ENCODE measurements at regions not wholly inside any gene's neighbourhood (a gene's known extent, or its start where the extent isn't known, plus 50 kb on each side); places are given as distances from the start of the nearest gene placed in this dataset.

DNA sequence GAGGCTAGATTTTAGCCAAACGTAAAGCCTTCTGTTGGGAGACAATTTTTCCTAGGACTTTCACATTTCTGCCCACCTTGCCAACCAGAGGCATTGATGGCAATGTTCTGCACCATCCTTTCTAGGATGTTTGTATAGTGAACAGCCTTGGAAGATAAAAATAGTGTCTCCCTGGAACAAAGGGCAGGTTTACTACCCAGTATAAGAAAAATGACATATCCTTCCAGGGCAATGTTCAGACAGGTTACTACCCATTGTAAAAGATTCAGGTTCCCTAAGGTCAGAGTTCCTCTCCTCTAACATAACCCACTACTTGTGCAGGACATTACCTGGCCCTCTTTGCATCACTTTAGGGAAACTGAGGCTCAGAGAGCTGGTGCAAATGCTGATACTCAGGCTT, 248.2 kb upstream of the VEPH1 start:
- TF ChIP-seq EZH2 (IDR thresholded peaks at IDR 0.05; ENCODE audit: borderline replicate concordance, low read depth, low read length, severe bottlenecking), result no peak
- TF ChIP-seq, protein P1, sequence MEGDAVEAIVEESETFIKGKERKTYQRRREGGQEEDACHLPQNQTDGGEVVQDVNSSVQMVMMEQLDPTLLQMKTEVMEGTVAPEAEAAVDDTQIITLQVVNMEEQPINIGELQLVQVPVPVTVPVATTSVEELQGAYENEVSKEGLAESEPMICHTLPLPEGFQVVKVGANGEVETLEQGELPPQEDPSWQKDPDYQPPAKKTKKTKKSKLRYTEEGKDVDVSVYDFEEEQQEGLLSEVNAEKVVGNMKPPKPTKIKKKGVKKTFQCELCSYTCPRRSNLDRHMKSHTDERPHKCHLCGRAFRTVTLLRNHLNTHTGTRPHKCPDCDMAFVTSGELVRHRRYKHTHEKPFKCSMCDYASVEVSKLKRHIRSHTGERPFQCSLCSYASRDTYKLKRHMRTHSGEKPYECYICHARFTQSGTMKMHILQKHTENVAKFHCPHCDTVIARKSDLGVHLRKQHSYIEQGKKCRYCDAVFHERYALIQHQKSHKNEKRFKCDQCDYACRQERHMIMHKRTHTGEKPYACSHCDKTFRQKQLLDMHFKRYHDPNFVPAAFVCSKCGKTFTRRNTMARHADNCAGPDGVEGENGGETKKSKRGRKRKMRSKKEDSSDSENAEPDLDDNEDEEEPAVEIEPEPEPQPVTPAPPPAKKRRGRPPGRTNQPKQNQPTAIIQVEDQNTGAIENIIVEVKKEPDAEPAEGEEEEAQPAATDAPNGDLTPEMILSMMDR (IDR thresholded peaks at IDR 0.05; ENCODE audit: borderline replicate concordance, extremely low read depth, low read length, poor library complexity, severe bottlenecking), result no peak
- no peaks in the 10 kb centered on the region for H3K27me3 ChIP-seq (ENCODE audit: insufficient read depth, low read length, poor library complexity)

DNA sequence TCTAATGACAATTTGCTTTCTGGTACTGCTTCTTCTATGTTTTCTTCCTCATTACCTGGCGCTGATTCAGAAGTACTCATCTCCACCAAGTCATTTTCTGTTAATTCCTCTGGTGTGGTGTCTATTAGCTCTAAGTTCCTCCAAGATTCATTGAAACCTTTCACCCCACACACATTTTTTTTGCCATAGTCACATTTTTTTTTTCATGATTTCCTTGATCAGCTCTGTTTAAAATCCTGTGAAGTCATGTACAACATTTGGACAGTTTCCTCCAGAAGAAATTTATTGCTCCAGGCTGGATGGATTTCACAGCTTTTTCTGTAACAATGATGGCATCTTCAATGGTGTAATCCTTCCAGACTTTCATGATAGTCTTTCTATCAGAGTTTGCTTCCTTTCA, 243.2 kb upstream of the VEPH1 start:
- H3K4me2 ChIP-seq (ENCODE audit: insufficient read depth, low read length), result no peak overlapping the region
- no peak overlapping the region for H3K27ac ChIP-seq (ENCODE audit: low read length)
- no peaks in the 10 kb centered on the region for H3K36me3 ChIP-seq (ENCODE audit: insufficient read depth, low read length)
- no peak overlapping the region for H2AFZ ChIP-seq (ENCODE audit: low read depth, low read length)
- no peaks in the 10 kb centered on the region for H3K4me1 ChIP-seq (ENCODE audit: insufficient read depth, low read length)
- DNase-seq (no peak), ATAC-seq (ENCODE audit: insufficient read depth, low read depth) (no peak)
- no peak overlapping the region for H3K9ac ChIP-seq (ENCODE audit: low read depth, low read length)
- H3K9me3 ChIP-seq (ENCODE audit: insufficient read depth, low read length, severe bottlenecking), result no peaks in the 10 kb centered on the region
- no peak for TF ChIP-seq EZH2 (IDR thresholded peaks at IDR 0.05; ENCODE audit: borderline replicate concordance, low read depth, low read length, severe bottlenecking)
- TF ChIP-seq, protein P1 (IDR thresholded peaks at IDR 0.05; ENCODE audit: borderline replicate concordance, extremely low read depth, low read length, poor library complexity, severe bottlenecking), result no peak
- H3K27me3 ChIP-seq (ENCODE audit: insufficient read depth, low read length, poor library complexity), result no peaks in the 10 kb centered on the region
- H3K79me2 ChIP-seq (ENCODE audit: insufficient read depth, low read length), result no peaks in the 10 kb centered on the region
- no peaks in the 10 kb centered on the region for H4K20me1 ChIP-seq (ENCODE audit: insufficient read depth, low read length)
- H3K4me3 ChIP-seq (ENCODE audit: low read depth in 1 of 2, low read length in 2 of 2), result no peak overlapping the region

More for the DNA sequence above, 248.2 kb upstream of the VEPH1 start:
- H3K27ac ChIP-seq (ENCODE audit: low read length), result no peak overlapping the region
- DNase-seq, result no peak
- no peak for ATAC-seq (ENCODE audit: insufficient read depth, low read depth)
- H3K79me2 ChIP-seq (ENCODE audit: insufficient read depth, low read length), result no peaks in the 10 kb centered on the region
- H3K36me3 ChIP-seq (ENCODE audit: insufficient read depth, low read length), result no peaks in the 10 kb centered on the region
- H3K9ac ChIP-seq (ENCODE audit: low read depth, low read length), result no peak overlapping the region
- no peaks in the 10 kb centered on the region for H3K4me1 ChIP-seq (ENCODE audit: insufficient read depth, low read length)
- H3K4me3 ChIP-seq (ENCODE audit: low read depth in 1 of 2, low read length in 2 of 2), result no peak overlapping the region
- H2AFZ ChIP-seq (ENCODE audit: low read depth, low read length), result no peak overlapping the region
- H3K4me2 ChIP-seq (ENCODE audit: insufficient read depth, low read length), result no peak overlapping the region
- no peaks in the 10 kb centered on the region for H3K9me3 ChIP-seq (ENCODE audit: insufficient read depth, low read length, severe bottlenecking)
- no peaks in the 10 kb centered on the region for H4K20me1 ChIP-seq (ENCODE audit: insufficient read depth, low read length)

DNA sequence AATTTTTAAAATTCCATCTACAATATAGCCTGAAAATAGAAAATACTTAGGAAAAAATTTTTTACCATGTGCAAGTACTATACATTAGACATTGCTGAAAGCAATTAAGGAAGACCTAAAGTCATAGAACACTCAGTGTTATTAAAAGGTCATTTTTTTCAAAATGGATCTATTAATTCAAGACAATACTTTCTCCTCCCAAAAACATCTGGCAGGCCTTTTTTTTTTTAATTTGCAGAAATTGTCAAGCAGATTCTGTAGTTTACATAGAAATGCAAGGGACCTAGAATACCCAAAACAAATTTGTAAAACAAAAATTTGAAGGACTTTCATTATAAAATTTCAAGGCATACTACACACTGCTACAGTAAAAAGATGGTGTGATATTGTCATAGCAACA, 238.4 kb upstream of the VEPH1 start:
- Histone ChIP-seq H3K4me2 (ENCODE audit: insufficient read depth, low read length) (no peak overlapping the region), H3K27me3 (ENCODE audit: insufficient read depth, low read length, poor library complexity) (no peaks in the 10 kb centered on the region), H3K4me1 (ENCODE audit: insufficient read depth, low read length) (no peaks in the 10 kb centered on the region), H3K79me2 (ENCODE audit: insufficient read depth, low read length) (no peaks in the 10 kb centered on the region), H2AFZ (ENCODE audit: low read depth, low read length) (no peak overlapping the region), H3K9ac (ENCODE audit: low read depth, low read length) (no peak overlapping the region), H3K4me3 (ENCODE audit: low read depth in 1 of 2, low read length in 2 of 2) (no peak overlapping the region), H4K20me1 (ENCODE audit: insufficient read depth, low read length) (no peaks in the 10 kb centered on the region), H3K9me3 (ENCODE audit: insufficient read depth, low read length, severe bottlenecking) (no peaks in the 10 kb centered on the region), H3K27ac (ENCODE audit: low read length) (no peak overlapping the region), H3K36me3 (ENCODE audit: insufficient read depth, low read length) (no peaks in the 10 kb centered on the region)
- no peak for DNase-seq
- no peak for ATAC-seq (ENCODE audit: insufficient read depth, low read depth)
- TF ChIP-seq, protein P1 (IDR thresholded peaks at IDR 0.05; ENCODE audit: borderline replicate concordance, extremely low read depth, low read length, poor library complexity, severe bottlenecking), result no peak
- no peak for TF ChIP-seq EZH2 (IDR thresholded peaks at IDR 0.05; ENCODE audit: borderline replicate concordance, low read depth, low read length, severe bottlenecking)

DNA sequence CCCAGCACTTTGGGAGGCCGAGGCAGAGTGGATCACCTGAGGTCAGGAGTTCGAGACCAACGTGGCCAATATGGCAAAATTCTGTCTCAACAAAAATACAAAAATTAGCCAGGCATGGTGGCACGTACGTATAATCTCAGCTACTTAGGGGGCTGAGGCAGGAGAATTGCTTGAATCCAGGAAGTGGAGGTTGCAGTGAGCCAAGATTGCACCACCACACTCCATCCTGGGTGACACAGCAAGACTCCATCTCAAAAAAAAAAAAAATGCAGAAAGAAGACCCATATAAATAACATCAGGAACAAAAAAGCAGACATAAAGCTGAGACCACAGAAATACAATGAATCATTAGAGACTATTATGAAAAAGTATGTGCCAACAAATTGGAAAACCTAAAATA, 235.2 kb upstream of the VEPH1 start:
- no peak for ATAC-seq (ENCODE audit: insufficient read depth, low read depth)

More for the DNA sequence above, 235.2 kb upstream of the VEPH1 start:
- no peaks in the 10 kb centered on the region for H3K79me2 ChIP-seq (ENCODE audit: insufficient read depth, low read length)
- H3K4me3 ChIP-seq (ENCODE audit: low read depth in 1 of 2, low read length in 2 of 2), result no peak overlapping the region
- no peaks in the 10 kb centered on the region for H4K20me1 ChIP-seq (ENCODE audit: insufficient read depth, low read length)
- no peak overlapping the region for H2AFZ ChIP-seq (ENCODE audit: low read depth, low read length)
- no peak for DNase-seq
- no peaks in the 10 kb centered on the region for H3K27me3 ChIP-seq (ENCODE audit: insufficient read depth, low read length, poor library complexity)
- no peaks in the 10 kb centered on the region for H3K4me1 ChIP-seq (ENCODE audit: insufficient read depth, low read length)
- H3K27ac ChIP-seq (ENCODE audit: low read length), result no peak overlapping the region
- H3K9ac ChIP-seq (ENCODE audit: low read depth, low read length), result no peak overlapping the region
- no peaks in the 10 kb centered on the region for H3K36me3 ChIP-seq (ENCODE audit: insufficient read depth, low read length)
- H3K4me2 ChIP-seq (ENCODE audit: insufficient read depth, low read length), result no peak overlapping the region
- TF ChIP-seq, protein P1 (IDR thresholded peaks at IDR 0.05; ENCODE audit: borderline replicate concordance, extremely low read depth, low read length, poor library complexity, severe bottlenecking), result no peak
- no peak for TF ChIP-seq EZH2 (IDR thresholded peaks at IDR 0.05; ENCODE audit: borderline replicate concordance, low read depth, low read length, severe bottlenecking)
- H3K9me3 ChIP-seq (ENCODE audit: insufficient read depth, low read length, severe bottlenecking), result no peaks in the 10 kb centered on the region
